ENCODE measurements at regions not wholly inside any gene's neighbourhood (a gene's known extent, or its start where the extent isn't known, plus 50 kb on each side); places are given as distances from the start of the nearest gene placed in this dataset.
"Not testable (repeated sequence)": the region's sequence is repeated elsewhere in the genome, so short reads cannot be mapped to it uniquely, and the experiment has no call there.

DNA sequence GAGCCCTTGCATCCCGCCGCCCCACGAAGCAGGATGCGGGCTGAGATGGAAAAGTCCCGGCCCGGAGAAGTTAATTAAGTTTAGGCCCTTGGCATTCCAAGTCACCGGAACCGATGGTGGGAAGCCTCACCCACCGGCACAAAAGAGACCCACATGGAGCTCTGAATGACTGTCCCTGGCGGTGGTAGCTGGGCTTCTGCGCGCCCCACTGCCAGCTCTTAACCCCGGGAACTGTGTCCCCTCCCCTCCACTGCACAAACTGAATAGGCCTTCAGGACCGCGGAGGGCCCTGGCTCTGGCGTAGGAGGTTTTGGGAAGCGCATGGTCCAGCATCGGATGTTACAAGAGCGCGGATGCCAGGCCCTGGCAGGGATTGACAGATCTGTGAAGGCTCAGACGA is 291.1 kb upstream of the TUT7 start:
- DNase-seq, result no peak

DNA sequence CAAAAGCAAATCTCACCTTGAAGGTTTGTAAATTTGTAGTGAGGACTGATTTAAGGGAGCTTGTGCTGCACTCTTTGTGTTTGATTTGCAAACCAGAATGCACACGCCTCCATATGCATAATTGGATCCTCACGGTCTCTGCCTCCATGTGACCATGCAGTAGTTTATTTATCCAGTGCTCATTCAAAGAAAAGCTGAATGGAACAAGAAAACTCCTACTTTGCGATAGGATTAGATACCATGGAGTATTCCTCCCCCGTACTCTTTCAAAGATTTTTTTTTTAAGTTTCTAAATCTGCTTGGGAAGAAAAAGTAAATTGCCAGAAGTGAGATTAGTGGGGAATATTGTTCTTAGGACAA is 290.4 kb upstream of the TUT7 start:
- no peak for DNase-seq

DNA sequence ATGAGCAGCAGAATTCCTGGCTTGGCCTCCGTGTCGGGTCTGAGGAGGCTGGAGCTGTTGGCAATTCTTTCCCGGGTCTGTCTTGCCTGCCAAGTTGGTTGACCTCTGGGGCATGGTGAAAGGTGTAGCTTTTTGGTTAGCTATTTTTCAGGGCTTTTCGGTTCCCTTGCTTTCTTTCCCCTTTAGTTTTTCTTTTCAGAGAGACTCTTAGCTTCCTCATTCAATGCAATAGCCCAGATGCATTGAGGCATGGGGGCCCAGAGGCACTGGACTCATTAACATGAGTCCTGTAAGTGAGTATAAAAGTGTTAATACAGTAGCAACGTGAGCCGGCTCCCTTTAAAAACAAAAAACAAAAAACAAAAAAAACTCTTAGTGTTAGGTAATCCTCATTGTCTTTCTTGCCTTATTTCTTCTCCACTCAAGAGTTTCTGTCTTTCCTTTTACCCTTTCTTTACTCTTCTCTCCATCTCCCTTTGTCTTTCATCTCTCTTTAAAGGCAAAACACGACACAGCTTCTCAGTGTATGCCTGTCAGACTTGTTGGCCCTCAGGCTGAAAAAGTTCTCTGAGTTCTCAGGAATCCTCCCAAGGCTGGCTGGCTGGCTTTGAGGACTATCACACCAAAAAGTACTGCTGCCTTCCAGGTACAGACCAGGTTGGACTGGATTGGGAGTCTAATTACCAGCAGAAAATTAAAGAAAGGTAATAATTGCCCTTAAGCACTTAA is 289.9 kb upstream of the TUT7 start:
- no peak for DNase-seq

DNA sequence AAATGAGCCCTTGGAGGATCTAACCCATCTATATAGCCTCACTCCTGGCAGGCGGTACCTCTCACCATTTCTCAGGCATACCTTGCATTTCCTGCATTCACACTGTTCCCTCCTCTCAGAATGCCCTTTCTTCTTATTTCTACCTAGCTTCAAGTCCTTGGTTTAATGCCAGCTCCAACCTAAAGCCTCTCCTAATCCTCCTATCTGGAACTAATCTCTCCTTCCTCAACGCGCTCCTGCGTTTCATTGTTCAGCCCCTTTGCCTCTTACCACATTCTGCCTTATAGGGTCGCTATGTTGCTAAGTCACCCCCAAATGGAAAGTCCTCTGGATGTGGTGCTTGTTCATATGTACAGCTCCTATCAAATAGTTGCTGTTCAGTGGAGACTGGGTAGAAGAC is 288.5 kb upstream of the TUT7 start:
- no peak for DNase-seq

DNA sequence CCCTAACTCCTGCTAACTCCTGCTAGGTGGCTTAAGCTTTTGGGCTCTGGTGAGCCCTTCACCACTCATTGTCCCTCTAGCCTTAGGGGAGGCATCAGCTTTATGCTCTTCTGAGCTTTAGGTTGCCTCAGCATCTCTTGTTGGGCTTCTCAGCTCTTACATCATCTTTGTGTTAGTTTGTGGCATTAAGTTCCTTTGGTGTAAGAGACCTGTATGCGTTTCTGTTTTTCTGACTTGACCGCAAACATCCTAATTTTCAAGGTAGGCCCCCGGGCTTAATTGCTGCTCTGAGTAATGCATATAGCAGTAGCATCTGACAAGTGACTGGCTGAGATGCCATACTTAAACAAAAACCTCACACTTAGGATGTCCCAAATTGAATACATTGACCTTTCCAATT is 287.8 kb upstream of the TUT7 start:
- no peak for DNase-seq

DNA sequence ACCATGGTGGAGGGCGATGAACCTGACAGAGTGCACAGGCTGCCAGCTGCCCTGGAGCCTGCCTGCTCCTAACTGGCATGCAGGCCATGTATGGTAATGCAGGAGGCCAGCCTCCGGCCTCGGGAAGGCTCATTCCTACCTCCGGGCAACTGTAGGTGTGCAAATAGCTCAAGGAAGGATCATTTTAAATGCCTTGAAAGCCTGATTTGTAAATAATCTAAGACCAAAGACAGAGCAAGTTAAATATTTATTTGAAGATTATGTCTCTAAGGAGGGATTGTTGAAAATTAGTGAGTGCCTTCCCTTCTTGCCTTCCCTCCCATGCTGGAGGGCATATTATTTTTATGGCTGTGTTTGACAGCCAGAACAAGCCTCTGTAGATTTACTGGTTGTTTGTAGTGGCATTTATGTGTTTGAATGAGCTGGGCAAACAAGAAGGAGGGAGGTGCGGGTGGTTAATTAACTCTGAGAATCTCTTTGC is 285.7 kb upstream of the TUT7 start:
- no peak for DNase-seq

DNA sequence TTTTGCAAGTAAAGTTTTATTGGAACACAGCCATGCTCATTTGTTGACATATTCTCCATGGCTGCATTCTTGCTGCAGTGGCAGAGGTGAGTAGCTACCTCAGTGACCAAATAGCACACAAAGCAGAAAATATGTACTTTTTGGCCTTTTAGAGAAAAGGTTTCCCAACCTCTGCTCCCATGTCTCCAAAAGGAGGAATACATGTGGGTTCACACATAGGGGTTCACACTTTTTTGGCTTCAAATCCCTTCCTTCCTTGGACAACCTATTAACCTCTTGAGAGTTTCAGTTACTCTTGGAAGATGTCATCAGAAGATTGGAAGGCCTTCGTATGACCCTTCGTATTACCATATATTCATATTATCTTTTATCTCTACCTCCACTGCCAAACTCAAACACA is 285.1 kb upstream of the TUT7 start:
- no peak for DNase-seq

DNA sequence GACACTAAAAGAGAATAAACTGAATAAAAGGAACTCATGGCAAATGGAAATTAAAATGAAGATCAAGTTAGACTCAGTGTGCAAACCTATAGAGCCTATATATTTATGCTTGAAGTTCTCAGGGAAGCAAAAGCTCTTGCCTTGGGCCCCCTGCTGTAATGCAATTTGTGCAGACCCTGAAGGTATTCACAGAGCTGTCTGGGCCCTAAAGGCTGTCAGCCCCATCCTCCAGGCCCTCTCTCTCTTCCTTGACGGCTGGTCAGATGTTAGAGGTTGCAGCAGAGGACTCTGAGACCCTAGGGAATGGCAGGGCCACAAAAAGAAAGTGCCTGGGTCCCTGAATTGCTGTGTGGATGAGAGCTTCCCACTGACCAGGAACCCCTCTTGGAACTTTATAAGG is 283.9 kb upstream of the TUT7 start:
- DNase-seq, result no peak

DNA sequence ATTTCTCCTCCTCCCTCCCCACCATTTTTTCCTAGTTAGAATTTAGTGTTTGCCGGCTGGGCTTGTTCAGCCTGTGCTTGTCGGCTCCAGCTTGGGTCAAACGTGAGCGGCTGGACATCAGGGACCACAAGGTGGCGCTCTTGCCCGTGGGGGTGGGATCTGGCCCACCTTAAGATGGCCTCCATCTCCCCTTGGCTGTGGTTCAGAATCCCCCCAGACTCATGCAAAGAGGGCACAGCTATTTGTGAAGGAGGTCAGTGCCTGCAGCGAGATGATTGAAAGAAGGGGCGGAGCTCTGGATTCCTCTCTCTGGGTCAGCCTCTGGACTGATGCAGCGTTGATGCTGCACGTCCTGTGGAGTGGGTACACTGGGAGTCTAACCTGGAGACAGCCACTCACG is 283.3 kb upstream of the TUT7 start:
- peak; percentile 23 for DNase-seq

DNA sequence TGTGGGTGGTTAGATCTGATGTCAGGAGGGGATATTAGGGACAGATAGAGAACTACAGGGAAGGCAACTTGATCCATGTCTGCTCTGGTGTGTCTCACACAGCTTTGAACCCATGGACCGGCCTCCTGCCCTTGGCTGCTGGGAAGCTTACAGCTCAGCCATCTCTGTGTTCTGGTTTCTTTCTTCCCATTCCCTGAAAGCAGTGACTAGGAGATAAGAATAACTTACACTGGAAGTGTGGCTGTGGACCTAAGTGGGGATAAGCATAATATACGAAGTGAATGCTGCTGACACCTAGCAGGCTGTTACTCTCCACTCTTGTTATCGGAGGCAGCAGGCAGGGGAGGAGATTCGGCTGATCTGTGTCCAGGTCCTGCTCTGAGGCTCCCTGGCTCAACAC is 282.3 kb upstream of the TUT7 start:
- DNase-seq, result no peak

DNA sequence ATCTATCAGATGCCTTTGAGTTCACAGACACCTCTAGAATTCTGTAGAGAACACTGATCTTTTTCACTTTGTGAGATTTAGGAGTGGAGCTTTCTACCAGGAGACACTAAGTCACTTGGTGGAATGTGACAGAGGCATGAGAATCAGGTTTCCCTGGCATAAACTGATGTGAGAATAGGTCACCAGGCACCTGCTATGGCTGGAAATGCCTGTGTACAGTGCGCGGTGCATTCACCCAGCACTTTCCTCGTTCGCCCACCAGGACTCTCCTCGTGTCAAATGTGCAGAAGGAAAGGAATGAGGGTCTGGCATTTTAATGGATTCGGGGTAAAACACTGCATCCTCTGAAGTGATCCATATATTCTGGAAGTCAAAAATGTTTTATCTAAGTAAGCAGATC is 281.8 kb upstream of the TUT7 start:
- DNase-seq, result no peak

DNA sequence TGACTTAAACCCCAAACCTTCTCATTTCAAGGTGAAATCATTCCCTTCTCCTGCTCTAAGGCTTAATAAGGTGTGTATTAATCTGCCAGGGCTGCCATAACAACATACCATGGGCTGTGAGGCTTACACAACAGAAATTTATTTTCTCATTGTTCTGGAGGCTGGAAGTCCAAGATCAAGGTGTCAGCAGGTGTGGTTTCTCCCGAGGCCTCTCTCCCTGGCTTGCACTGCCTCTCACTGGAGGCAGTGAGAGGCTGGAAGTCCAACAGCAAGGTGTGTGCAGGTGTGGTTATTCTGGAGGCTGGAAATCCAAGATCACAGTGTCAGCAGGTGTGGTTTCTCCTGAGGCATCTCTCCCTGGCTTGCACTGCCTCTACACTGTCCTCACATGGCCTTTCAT is 280.3 kb upstream of the TUT7 start:
- no peak for DNase-seq

DNA sequence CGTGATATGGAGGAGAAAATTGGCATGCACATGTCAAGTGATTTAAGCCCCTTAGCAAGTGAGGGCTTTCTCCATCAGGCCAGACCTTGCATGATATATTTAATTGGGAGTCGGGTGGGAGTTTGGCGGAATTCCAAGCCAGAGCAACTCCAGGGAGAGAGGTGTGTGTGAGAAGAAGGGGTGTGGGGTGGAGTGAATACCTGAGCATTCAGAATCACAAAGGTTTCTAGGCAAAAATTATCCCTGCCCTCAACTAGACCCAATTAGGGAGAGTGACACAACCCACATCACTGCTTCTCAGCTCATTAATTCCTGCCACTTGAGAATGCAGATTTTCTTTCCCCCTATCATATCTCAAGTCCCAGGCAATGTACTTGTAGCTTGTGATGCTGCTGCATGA is 279.7 kb upstream of the TUT7 start:
- no peak for DNase-seq

DNA sequence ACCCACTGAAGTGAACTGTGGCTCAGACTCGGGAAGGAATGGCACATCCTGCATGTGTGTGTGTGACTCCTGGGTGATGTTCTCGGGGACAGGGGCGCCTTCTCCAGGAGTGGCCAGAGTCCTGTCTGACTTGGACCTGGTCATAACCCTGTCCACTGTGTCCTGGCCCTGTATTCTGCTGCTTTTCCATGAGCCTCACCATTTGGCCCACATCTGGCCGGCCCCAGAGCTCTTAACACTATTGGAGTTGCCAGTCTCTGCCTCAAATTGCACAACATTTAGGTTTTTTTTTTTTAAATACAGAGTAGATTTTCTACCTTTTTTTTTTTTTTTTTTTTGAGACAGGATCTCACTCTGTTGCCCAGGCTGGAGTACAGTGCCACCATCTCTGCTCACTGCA is 278.3 kb upstream of the TUT7 start:
- DNase-seq, result no peak

DNA sequence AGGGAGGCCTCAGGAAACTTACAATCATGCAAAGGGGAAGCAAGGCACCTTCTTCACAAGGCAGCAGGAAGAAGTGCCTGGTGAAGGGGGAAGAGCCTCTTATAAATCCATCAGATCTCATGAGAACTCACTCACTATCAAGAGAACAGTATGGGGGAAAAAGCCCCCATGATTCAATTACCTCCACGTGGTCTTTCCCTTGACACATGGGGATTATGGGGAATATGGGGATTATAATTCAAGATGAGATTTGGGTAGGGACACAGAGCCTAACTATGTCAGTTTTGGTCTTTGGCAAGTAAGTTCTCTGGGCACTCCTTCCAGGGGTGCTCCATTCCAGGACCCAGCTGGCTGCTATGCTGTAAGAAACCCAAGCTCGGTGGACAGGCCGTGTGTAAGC is 275.3 kb upstream of the TUT7 start:
- no peak for DNase-seq

DNA sequence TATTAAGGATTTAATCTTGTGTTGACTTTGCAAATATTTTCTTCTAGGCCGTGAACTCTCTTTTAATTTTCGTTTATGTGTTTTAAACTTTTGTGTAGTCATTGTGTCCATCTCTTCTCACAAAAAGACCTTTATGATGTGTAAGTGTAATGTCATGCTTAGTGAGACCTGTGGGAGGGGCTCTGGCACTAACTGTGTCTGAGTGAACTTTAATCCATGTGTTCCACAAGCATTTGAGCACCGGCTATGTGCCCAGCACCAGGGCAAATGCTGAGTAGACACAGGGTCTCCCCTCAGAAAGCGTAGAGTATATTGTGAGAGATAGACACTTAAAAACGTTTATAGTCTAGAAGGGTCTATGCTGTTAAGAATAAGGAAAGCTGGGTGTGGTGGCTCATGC is 272.6 kb upstream of the TUT7 start:
- no peak for DNase-seq

DNA sequence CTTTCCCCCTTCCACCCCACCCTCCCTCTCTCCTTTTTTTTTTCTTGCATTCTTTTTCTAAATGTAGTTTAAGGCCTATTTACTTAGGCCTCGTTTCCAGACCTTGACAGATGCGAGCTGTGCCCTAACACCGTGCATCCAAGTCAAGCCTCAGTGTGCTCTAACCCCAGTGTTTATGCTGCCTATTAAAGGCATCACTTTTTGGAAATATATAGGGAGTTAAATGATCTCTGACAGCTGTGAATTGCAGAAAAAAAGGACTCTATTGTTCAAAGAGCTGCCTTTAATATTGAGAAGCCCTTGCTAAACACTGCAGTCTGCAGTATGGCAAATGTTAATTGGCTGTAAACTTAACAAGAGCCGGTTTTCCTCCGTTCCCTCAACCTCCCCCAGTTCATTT is 270.4 kb upstream of the TUT7 start:
- no peak for DNase-seq

DNA sequence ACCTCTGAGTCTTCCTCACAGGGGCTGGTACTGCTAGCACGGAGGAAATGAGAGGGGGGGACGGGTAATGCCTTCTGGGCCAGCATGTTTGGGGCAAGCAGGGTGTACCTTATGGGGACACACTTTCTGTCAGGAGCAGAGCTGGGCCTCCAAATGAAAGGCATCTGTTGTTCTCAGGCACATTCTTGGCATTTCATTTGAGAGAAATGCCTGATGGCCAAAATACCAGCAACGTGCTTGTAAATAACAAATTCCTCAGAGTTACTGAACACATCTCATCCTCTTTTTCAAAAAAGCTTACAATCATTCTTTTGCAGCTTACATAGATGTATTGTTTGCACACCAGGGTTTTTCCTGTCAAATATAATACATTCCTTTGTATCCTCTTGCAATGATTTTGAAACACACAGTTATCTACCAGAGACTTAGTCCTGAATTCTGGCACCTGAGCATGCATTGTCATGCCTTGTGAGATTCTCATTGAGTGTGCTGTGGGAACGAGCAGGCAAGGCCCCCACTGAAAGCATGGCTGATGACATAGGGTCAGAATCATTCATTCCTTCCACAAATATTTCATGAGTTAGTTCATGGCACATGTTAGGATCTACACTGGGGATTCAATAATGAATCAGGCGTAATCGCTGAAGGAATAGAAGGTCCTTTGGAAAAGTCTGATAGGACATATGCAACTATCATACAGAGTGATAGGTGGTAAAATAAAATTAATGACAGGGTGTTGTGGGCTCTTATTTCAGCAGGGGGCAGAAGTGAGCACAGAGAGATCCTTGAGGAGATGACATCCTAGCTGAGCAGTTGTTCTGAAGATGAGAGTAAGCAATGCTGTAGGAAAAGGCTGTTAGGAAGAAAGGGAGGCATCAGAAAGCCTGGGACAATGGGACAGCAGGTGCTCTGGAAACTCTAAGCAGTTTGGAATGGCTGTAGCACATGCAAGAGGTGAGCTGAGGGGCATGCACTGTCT is 260.9 kb upstream of the TUT7 start:
- DNase-seq, result peak; percentile 24

DNA sequence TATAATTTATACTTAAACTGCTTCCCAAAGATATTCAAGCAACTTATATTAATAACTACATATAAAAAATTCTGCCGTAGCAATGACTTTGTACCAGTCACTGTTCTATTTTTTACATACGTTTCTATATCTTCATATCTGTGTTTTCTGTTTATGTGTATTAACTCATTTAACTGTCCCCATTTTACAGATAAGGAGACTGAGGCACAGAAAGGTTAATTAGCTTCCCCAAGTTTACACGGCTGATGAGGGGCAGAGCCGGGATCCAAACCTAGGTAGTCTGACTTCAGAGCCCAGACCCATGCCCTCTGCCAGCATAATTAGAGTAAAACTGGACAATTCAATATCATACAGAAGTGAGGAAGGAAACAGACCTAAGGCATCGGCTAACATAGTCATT is 259.7 kb upstream of the TUT7 start:
- DNase-seq, result no peak

DNA sequence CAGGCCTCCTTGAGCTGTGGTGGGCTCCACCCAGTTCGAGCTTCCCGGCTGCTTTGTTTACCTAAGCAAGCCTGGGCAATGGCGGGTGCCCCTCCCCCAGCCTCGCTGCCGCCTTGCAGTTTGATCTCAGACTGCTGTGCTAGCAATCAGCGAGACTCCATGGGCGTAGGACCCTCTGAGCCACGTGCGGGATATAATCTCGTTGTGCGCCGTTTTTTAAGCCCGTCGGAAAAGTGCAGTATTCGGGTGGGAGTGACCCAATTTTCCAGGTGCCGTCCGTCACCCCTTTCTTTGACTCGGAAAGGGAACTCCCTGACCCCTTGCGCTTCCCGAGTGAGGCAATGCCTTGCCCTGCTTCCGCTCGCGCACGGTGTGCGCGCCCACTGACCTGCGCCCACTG is 257.3 kb upstream of the TUT7 start:
- not testable (repeated sequence) for DNase-seq

DNA sequence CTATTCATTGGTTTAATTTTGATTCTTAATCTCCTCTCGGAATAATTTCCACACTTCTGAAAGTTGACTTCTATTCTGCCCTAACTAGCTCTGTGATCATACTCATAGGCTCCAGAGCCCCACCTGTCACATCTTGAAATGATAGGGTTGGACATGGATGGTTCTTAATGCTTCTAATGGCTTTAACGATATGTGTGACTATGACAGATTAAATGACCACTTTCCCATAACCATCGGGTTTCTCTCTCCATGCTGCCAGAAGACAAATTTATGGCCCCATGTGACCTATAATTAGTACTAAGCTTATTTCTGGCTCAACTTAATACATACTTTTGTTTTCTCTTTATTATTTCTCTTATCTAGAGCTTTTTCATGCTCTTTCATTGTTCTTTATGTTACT is 251.1 kb upstream of the TUT7 start:
- no peak for DNase-seq

DNA sequence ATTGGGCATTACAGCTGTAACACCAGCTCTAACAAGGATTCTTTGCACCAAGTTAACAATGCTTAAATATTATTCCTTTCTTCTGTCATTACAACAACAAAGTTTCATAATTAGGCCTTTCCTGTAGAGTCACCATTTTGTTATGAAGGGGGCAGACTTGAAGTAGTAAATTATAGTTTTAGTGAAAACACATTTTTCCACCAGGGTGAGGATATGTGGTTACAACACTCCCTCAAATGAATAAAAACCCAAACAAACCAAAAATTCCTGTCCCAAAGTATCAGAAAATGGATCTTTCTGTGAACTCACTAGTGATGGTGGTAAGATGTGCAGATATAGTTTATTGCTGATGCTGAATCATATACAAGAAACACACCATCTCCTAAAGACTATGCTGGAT is 250.5 kb upstream of the TUT7 start:
- no peak for DNase-seq

DNA sequence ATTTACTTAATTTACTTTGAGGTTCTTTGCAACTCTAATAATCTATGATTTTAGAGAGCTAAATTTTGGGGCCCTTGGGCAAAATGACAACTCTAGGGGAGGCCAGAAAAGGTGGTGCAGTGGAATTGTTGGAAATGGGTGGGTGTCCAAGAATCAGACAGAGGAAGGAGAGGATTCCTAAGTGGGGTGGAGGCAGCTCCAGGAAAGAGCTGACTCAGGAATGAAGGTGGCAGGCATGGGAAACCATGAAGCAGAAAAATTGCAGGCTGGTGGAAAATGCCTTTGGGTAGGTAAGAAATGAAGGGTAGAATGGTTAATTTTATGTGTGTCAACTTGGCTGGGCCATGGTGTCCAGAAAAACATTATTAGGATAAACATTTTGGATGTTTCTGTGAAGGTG is 248.5 kb upstream of the TUT7 start:
- no peak for DNase-seq

DNA sequence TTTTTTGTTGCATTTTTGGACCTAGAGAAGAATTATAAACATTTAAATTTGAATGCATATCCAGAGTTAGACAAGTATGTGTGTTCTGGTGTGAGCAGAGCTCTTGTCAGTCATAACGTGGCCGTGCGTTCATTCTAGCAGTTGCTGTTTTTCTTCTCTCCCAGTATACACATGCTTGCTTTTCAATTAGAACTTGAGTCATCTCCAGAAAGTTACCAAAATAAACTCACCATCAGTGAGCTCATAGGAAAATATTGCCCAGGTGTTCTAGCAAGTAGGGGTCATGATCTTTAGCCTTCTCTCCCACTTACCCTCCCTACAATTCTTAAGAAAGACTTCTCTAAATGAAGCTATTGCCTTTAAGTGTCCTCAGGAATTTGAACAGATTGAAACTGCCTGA is 247.5 kb upstream of the TUT7 start:
- DNase-seq, result no peak
